ENCODE measurements at regions not wholly inside any gene's neighbourhood (a gene's known extent, or its start where the extent isn't known, plus 50 kb on each side); places are given as distances from the start of the nearest gene placed in this dataset.

- 12 to 50% methylated on average over 1 to 2 of the region's 2 CpGs for WGBS, 2 donors (ENCODE audit: low coverage in 1 of 2)
- Histone ChIP-seq H3K27ac (no peak overlapping the region), H3K4me1 (no peaks in the 10 kb centered on the region), H3K4me3 (no peak overlapping the region), H3K9me3 (no peaks in the 10 kb centered on the region), H3K36me3 (no peaks in the 10 kb centered on the region), H3K27me3 (no peaks in the 10 kb centered on the region)
- no peak for ATAC-seq
- TF ChIP-seq POLR2AphosphoS5 (IDR thresholded peaks at IDR 0.05) (no peak), CTCF (IDR thresholded peaks at IDR 0.05) (no peak), POLR2A (IDR thresholded peaks at IDR 0.05) (no peak)
These were observed 923.7 kb upstream of the CNTNAP5 start for GRCh38 chr2:123101434-123101833.

- TF ChIP-seq EP300 (IDR thresholded peaks at IDR 0.05), result no peak
- no peak for TF ChIP-seq POLR2AphosphoS5 (IDR thresholded peaks at IDR 0.05)
- TF ChIP-seq CTCF (IDR thresholded peaks at IDR 0.05), result no peak
- no peak for TF ChIP-seq POLR2A (IDR thresholded peaks at IDR 0.05)
- Histone ChIP-seq H3K36me3 (no peaks in the 10 kb centered on the region), H3K9me3 (peaks cover 0 to 7% (median 0%) of the 10 kb centered on the region in 3 donors), H3K27me3 (no peaks in the 10 kb centered on the region), H3K4me3 (no peak overlapping the region), H3K4me1 (no peaks in the 10 kb centered on the region), H3K27ac (no peak overlapping the region)
- 96 to 100% methylated on average over 1 to 2 of the region's 2 CpGs for WGBS, 2 donors (ENCODE audit: low coverage in 1 of 2)
- no peak for ATAC-seq
These were observed 921.2 kb upstream of the CNTNAP5 start for GRCh38 chr2:123103902-123104301.

DNA sequence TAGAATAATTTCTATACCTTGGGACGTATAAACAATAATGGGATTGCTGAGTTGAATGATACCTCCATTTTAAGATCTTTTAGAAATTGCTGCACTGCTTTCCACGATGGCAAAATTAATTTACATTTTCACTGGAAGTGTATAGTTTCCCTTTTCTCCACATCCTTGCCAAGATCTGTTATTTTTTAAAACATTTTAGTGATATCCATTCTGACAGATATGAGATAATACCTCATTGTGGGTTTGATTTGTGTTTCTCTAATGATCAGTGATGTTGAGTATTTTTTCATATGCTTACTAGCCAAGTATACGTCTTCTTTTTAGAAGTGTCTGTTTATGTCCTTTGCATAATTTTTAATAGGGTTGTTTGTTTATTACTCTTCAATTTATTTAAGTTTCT, 908.5 kb upstream of the CNTNAP5 start:
- ATAC-seq, result no peak
- Histone ChIP-seq H3K27me3 (no peaks in the 10 kb centered on the region), H3K4me3 (no peak overlapping the region), H3K9me3 (peaks cover 0 to 5% (median 0%) of the 10 kb centered on the region in 3 donors), H3K36me3 (no peaks in the 10 kb centered on the region), H3K27ac (no peak overlapping the region), H3K4me1 (no peaks in the 10 kb centered on the region)
- TF ChIP-seq POLR2A (IDR thresholded peaks at IDR 0.05) (no peak), POLR2AphosphoS5 (IDR thresholded peaks at IDR 0.05) (no peak), EP300 (IDR thresholded peaks at IDR 0.05) (no peak), CTCF (IDR thresholded peaks at IDR 0.05) (no peak)
- 54 to 77% methylated on average over 3 of the region's 3 CpGs for whole genome bisulfite sequencing, 2 donors (ENCODE audit: low coverage in 1 of 2)

DNA sequence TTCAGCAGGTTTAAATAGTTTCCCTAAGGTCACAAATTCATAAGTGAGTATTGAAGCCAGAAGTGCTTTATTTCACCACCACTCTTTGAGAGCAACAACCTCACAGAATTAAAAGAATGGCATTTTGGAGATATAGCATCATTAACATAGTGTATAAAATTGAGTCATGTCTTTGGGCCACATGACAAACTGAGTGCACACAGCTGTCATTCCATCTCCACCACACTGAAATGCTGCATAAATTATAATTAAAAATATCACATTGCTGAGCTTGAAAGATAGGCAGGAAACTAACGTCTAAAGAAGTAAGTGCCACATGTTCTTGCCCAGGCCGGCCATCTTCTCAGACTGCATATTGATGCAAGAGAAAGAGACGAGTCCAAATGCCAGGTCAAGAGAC, 897.9 kb upstream of the CNTNAP5 start:
- WGBS, 2 donors (ENCODE audit: low coverage in 1 of 2), result 68 to 72% methylated on average over 3 of the region's 3 CpGs
- H3K27me3 ChIP-seq, result no peaks in the 10 kb centered on the region
- no peaks in the 10 kb centered on the region for H3K9me3 ChIP-seq
- no peak for ATAC-seq
- H3K36me3 ChIP-seq, result no peaks in the 10 kb centered on the region
- H3K27ac ChIP-seq, result no peak overlapping the region
- TF ChIP-seq EP300 (IDR thresholded peaks at IDR 0.05), result no peak
- H3K4me1 ChIP-seq, result no peaks in the 10 kb centered on the region
- no peak overlapping the region for H3K4me3 ChIP-seq

GRCh38 chr2:123128951-123129350, 896.1 kb upstream of the CNTNAP5 start:
- H3K4me1 ChIP-seq, result no peaks in the 10 kb centered on the region
- TF ChIP-seq POLR2AphosphoS5 (IDR thresholded peaks at IDR 0.05) (no peak), EP300 (IDR thresholded peaks at IDR 0.05) (no peak), CTCF (IDR thresholded peaks at IDR 0.05) (no peak), POLR2A (IDR thresholded peaks at IDR 0.05) (no peak)
- H3K4me3 ChIP-seq, result no peak overlapping the region
- no peak overlapping the region for H3K27ac ChIP-seq
- no peaks in the 10 kb centered on the region for H3K27me3 ChIP-seq
- no peak for ATAC-seq
- no peaks in the 10 kb centered on the region for H3K9me3 ChIP-seq
- 71 to 80% methylated on average over 1 of the region's 1 CpG for WGBS, 2 donors (ENCODE audit: low coverage in 1 of 2)
- H3K36me3 ChIP-seq, result no peaks in the 10 kb centered on the region

Data from gastroesophageal sphincter (tissue), 4 donors.